ENCODE measurements at regions not wholly inside any gene's neighbourhood (a gene's known extent, or its start where the extent isn't known, plus 50 kb on each side); places are given as distances from the start of the nearest gene placed in this dataset.

DNA sequence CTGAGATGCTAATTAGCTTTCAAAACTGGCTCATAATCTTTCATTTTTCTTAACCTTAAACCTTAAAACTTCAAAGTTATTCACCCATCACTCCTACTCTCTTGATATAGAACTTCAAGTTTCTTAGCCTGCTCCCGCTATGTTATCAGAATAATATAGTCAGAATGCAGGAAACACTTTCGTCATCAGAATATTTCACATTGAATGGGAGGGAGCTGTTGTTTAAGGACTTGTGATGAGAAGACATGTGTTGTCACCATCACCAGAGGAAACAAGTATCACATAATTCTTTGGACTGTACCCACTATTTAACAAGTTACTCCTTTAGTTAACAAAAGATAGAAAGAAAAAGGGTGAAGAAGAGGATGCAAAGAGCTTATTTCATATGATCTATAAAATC, 65.0 kb upstream of the FNDC3A start:
- TF ChIP-seq, protein P1, sequence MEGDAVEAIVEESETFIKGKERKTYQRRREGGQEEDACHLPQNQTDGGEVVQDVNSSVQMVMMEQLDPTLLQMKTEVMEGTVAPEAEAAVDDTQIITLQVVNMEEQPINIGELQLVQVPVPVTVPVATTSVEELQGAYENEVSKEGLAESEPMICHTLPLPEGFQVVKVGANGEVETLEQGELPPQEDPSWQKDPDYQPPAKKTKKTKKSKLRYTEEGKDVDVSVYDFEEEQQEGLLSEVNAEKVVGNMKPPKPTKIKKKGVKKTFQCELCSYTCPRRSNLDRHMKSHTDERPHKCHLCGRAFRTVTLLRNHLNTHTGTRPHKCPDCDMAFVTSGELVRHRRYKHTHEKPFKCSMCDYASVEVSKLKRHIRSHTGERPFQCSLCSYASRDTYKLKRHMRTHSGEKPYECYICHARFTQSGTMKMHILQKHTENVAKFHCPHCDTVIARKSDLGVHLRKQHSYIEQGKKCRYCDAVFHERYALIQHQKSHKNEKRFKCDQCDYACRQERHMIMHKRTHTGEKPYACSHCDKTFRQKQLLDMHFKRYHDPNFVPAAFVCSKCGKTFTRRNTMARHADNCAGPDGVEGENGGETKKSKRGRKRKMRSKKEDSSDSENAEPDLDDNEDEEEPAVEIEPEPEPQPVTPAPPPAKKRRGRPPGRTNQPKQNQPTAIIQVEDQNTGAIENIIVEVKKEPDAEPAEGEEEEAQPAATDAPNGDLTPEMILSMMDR (IDR thresholded peaks at IDR 0.05): no peak

- TF ChIP-seq, protein P1 (IDR thresholded peaks at IDR 0.05): no peak
Observed at GRCh38 chr13:48919751-48920150, 56.0 kb upstream of the FNDC3A start.

- TF ChIP-seq, protein P1 (IDR thresholded peaks at IDR 0.05): no peak
Observed at GRCh38 chr13:48920730-48921129, 55.0 kb upstream of the FNDC3A start.

- TF ChIP-seq, protein P1 (IDR thresholded peaks at IDR 0.05): no peak
Observed at GRCh38 chr13:48923376-48923775, 52.3 kb upstream of the FNDC3A start.

- TF ChIP-seq, protein P1 (IDR thresholded peaks at IDR 0.05): no peak
Observed at GRCh38 chr13:48925001-48925400, 50.7 kb upstream of the FNDC3A start.
